ENCODE measurements at regions not wholly inside any gene's neighbourhood (a gene's known extent, or its start where the extent isn't known, plus 50 kb on each side); places are given as distances from the start of the nearest gene placed in this dataset.
A peak's percentile ranks its signal among the peaks of the same experiment; 100 is the strongest.
"Not testable (repeated sequence)": the region's sequence is repeated elsewhere in the genome, so short reads cannot be mapped to it uniquely, and the experiment has no call there.

GRCh38 chr14:41225433-41225832 lies 381.2 kb upstream of the LRFN5 start:
- Histone ChIP-seq H3K36me3 (ENCODE audit: control insufficient read depth, insufficient read depth, low read length) (no peaks in the 10 kb centered on the region), H3K27me3 (ENCODE audit: control insufficient read depth, insufficient read depth, low read length) (no peaks in the 10 kb centered on the region), H3K4me1 (ENCODE audit: control insufficient read depth, insufficient read depth, low read length) (no peaks in the 10 kb centered on the region), H3K9ac (ENCODE audit: low read length) (no peak overlapping the region), H3K4me3 (ENCODE audit: low read depth, low read length) (no peak overlapping the region), H3K27ac (ENCODE audit: low read depth, low read length) (no peak overlapping the region), H3K9me3 (ENCODE audit: control insufficient read depth, insufficient read depth, low read depth, low read length) (no peaks in the 10 kb centered on the region)

DNA sequence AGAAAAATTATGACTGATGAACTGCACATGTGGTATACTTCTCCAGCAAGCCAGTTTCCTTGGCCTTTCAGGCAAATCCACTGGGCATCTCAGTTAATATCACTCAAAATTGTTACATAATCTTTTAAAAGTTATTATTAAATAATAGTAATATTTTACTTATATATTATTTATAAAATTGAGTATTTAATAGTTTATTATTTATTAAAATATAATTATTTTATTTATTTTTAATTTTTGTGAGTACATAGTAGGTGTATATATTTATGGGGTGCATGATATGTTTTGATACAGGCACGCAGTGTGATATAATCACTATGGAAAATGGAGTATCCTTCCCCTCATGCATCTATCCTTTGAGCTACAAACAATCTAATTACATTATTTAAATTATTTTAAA lies 384.1 kb upstream of the LRFN5 start:
- Histone ChIP-seq H3K27ac (ENCODE audit: low read depth, low read length) (no peak overlapping the region), H3K4me3 (ENCODE audit: low read depth, low read length) (no peak overlapping the region), H3K36me3 (ENCODE audit: control insufficient read depth, insufficient read depth, low read length) (no peaks in the 10 kb centered on the region), H3K9ac (ENCODE audit: low read length) (no peak overlapping the region), H3K9me3 (ENCODE audit: control insufficient read depth, insufficient read depth, low read depth, low read length) (no peaks in the 10 kb centered on the region), H3K4me1 (ENCODE audit: control insufficient read depth, insufficient read depth, low read length) (no peaks in the 10 kb centered on the region), H3K27me3 (ENCODE audit: control insufficient read depth, insufficient read depth, low read length) (no peaks in the 10 kb centered on the region)

- not testable (repeated sequence) for H3K9me3 ChIP-seq (ENCODE audit: control insufficient read depth, insufficient read depth, low read depth, low read length); H3K36me3 ChIP-seq (ENCODE audit: control insufficient read depth, insufficient read depth, low read length); H3K9ac ChIP-seq (ENCODE audit: low read length); H3K4me1 ChIP-seq (ENCODE audit: control insufficient read depth, insufficient read depth, low read length); H3K4me3 ChIP-seq (ENCODE audit: low read depth, low read length); H3K27me3 ChIP-seq (ENCODE audit: control insufficient read depth, insufficient read depth, low read length); H3K27ac ChIP-seq (ENCODE audit: low read depth, low read length)
Observed at GRCh38 chr14:41214978-41215377, 391.7 kb upstream of the LRFN5 start.

DNA sequence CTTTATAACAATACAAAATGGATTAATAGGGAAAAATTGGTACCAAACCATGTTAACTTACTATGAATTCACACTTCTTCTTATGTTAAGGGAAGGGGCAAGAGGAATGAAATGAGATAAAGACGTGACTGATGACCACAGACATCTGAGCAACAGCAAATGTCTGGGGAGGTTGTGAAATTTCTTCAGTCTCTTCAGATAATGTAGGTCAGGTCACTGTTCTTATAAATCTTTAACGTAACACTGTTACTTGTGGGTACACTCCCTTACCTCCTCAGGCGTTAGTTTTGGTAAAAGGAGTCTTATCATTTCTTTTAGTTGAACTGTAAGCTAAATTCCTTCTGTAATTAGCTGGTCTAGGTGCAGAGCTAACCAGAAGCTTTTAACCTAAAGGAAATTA lies 405.0 kb upstream of the LRFN5 start:
- Histone ChIP-seq H3K36me3 (ENCODE audit: control insufficient read depth, insufficient read depth, low read length) (no peaks in the 10 kb centered on the region), H3K4me1 (ENCODE audit: control insufficient read depth, insufficient read depth, low read length) (peaks cover 11% of the 10 kb centered on the region; the same call in 1 of the 2 replicates), H3K9me3 (ENCODE audit: control insufficient read depth, insufficient read depth, low read depth, low read length) (no peaks in the 10 kb centered on the region), H3K4me3 (ENCODE audit: low read depth, low read length) (no peak overlapping the region), H3K9ac (ENCODE audit: low read length) (no peak overlapping the region), H3K27ac (ENCODE audit: low read depth, low read length) (no peak overlapping the region), H3K27me3 (ENCODE audit: control insufficient read depth, insufficient read depth, low read length) (peaks cover 42% of the 10 kb centered on the region)

GRCh38 chr14:41187868-41188267 lies 418.8 kb upstream of the LRFN5 start:
- H3K4me3 ChIP-seq (ENCODE audit: low read depth, low read length): no peak overlapping the region
- no peaks in the 10 kb centered on the region for H3K27me3 ChIP-seq (ENCODE audit: control insufficient read depth, insufficient read depth, low read length)
- H3K9ac ChIP-seq (ENCODE audit: low read length): no peak overlapping the region
- H3K27ac ChIP-seq (ENCODE audit: low read depth, low read length): no peak overlapping the region
- no peaks in the 10 kb centered on the region for H3K9me3 ChIP-seq (ENCODE audit: control insufficient read depth, insufficient read depth, low read depth, low read length)
- no peaks in the 10 kb centered on the region for H3K4me1 ChIP-seq (ENCODE audit: control insufficient read depth, insufficient read depth, low read length)
- H3K36me3 ChIP-seq (ENCODE audit: control insufficient read depth, insufficient read depth, low read length): no peaks in the 10 kb centered on the region

DNA sequence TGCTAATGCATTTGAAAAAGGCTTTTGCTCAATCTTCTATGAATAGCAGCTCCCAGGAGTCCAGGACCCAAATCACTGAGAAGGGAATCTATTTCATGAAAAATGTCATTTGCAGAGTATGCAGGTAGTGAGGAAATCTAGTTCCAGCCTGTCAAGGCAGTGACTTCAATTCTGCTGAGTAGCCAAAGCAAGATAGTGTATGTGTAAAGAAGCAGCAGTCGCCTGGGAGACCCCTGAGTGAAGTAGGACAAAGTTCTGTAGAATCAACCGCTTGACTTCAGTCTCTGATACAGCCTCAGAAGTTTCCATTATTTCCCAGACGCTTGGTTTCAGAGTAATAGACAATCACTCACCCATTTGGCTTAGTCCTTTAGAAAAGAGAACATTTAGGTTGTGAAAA lies 435.6 kb upstream of the LRFN5 start:
- H3K9ac ChIP-seq (ENCODE audit: low read length): no peak overlapping the region
- no peak overlapping the region for H3K4me3 ChIP-seq (ENCODE audit: low read depth, low read length)
- no peaks in the 10 kb centered on the region for H3K4me1 ChIP-seq (ENCODE audit: control insufficient read depth, insufficient read depth, low read length)
- H3K27me3 ChIP-seq (ENCODE audit: control insufficient read depth, insufficient read depth, low read length): no peaks in the 10 kb centered on the region
- no peaks in the 10 kb centered on the region for H3K9me3 ChIP-seq (ENCODE audit: control insufficient read depth, insufficient read depth, low read depth, low read length)
- H3K36me3 ChIP-seq (ENCODE audit: control insufficient read depth, insufficient read depth, low read length): no peaks in the 10 kb centered on the region
- no peak overlapping the region for H3K27ac ChIP-seq (ENCODE audit: low read depth, low read length)

GRCh38 chr14:41167040-41167439 lies 439.6 kb upstream of the LRFN5 start:
- Histone ChIP-seq H3K36me3 (ENCODE audit: control insufficient read depth, insufficient read depth, low read length) (no peaks in the 10 kb centered on the region), H3K4me1 (ENCODE audit: control insufficient read depth, insufficient read depth, low read length) (no peaks in the 10 kb centered on the region), H3K4me3 (ENCODE audit: low read depth, low read length) (no peak overlapping the region), H3K27me3 (ENCODE audit: control insufficient read depth, insufficient read depth, low read length) (no peaks in the 10 kb centered on the region), H3K27ac (ENCODE audit: low read depth, low read length) (no peak overlapping the region), H3K9me3 (ENCODE audit: control insufficient read depth, insufficient read depth, low read depth, low read length) (no peaks in the 10 kb centered on the region), H3K9ac (ENCODE audit: low read length) (no peak overlapping the region)

DNA sequence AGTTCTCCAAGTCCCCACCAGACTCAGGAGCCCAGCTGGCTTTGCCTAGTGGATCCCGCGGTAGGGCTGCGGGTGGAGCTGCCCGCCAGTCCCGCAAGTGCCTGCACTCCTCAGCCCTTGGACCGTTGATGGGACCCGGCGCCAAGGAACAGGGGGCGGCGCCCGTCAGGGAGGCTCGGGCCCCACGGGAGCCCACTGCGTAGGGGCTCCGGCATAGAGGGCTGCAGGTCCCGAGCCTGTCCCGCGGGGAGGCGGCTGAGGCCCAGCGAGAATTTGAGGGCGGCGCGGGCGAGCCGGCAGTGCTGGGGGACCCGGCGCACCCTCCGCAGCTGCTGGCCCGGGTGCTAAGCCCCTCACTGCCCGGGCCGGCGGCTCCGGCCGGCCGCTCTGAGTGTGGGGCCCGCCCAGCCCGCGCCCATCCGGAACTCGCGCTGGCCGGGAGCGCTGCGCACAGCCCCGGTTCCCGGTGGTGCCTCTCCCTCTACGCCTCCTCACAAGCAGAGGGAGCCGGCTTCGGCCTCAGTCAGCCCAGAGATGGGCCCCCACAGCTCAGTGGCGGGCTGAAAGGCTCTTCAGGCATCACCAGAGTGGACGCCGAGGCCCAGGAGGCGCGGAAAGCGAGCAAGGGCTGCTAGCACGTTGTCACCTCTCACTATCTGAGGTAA lies 452.4 kb upstream of the LRFN5 start:
- no peaks in the 10 kb centered on the region for H3K4me1 ChIP-seq (ENCODE audit: control insufficient read depth, insufficient read depth, low read length)
- H3K27ac ChIP-seq (ENCODE audit: low read depth, low read length): no peak overlapping the region
- H3K36me3 ChIP-seq (ENCODE audit: control insufficient read depth, insufficient read depth, low read length): no peaks in the 10 kb centered on the region
- no peak overlapping the region for H3K9ac ChIP-seq (ENCODE audit: low read length)
- no peaks in the 10 kb centered on the region for H3K27me3 ChIP-seq (ENCODE audit: control insufficient read depth, insufficient read depth, low read length)
- no peaks in the 10 kb centered on the region for H3K9me3 ChIP-seq (ENCODE audit: control insufficient read depth, insufficient read depth, low read depth, low read length)
- peak overlapping the region; percentile 42; the same call in 1 of the 2 replicates for H3K4me3 ChIP-seq (ENCODE audit: low read depth, low read length)

GRCh38 chr14:41146391-41146790 lies 460.3 kb upstream of the LRFN5 start:
- Histone ChIP-seq H3K27me3 (ENCODE audit: control insufficient read depth, insufficient read depth, low read length) (no peaks in the 10 kb centered on the region), H3K4me1 (ENCODE audit: control insufficient read depth, insufficient read depth, low read length) (no peaks in the 10 kb centered on the region), H3K4me3 (ENCODE audit: low read depth, low read length) (no peak overlapping the region), H3K9ac (ENCODE audit: low read length) (no peak overlapping the region), H3K9me3 (ENCODE audit: control insufficient read depth, insufficient read depth, low read depth, low read length) (no peaks in the 10 kb centered on the region), H3K27ac (ENCODE audit: low read depth, low read length) (no peak overlapping the region), H3K36me3 (ENCODE audit: control insufficient read depth, insufficient read depth, low read length) (no peaks in the 10 kb centered on the region)

DNA sequence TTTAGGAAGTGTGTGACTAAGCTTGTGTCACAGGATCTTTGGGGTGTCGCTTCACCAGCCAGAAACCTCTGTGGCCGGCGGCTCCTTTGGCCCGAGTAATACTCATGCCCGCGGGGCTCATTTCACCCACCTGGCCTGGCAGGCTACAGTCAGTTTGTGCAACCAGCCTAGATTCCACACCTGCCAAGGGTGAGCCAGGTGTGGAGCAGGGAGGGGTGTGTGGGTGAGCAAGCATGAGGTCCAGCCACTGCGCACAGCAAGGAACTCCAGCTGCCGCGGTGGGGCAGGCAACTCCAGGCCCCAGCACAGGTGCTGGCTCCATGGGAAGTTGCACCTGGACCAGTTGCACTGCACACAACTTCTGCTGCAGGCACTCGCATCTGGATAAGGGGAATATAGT lies 462.3 kb upstream of the LRFN5 start:
- Histone ChIP-seq H3K9me3 (ENCODE audit: control insufficient read depth, insufficient read depth, low read depth, low read length) (no peaks in the 10 kb centered on the region), H3K36me3 (ENCODE audit: control insufficient read depth, insufficient read depth, low read length) (no peaks in the 10 kb centered on the region), H3K9ac (ENCODE audit: low read length) (no peak overlapping the region), H3K27me3 (ENCODE audit: control insufficient read depth, insufficient read depth, low read length) (no peaks in the 10 kb centered on the region), H3K4me1 (ENCODE audit: control insufficient read depth, insufficient read depth, low read length) (no peaks in the 10 kb centered on the region), H3K4me3 (ENCODE audit: low read depth, low read length) (no peak overlapping the region), H3K27ac (ENCODE audit: low read depth, low read length) (no peak overlapping the region)

- H3K4me1 ChIP-seq (ENCODE audit: control insufficient read depth, insufficient read depth, low read length): peaks cover 6% of the 10 kb centered on the region; the same call in 1 of the 2 replicates
- peak overlapping the region; percentile 41; the same call in 1 of the 2 replicates for H3K27ac ChIP-seq (ENCODE audit: low read depth, low read length)
- no peak overlapping the region for H3K4me3 ChIP-seq (ENCODE audit: low read depth, low read length)
- H3K9me3 ChIP-seq (ENCODE audit: control insufficient read depth, insufficient read depth, low read depth, low read length): no peaks in the 10 kb centered on the region
- H3K9ac ChIP-seq (ENCODE audit: low read length): no peak overlapping the region
- no peaks in the 10 kb centered on the region for H3K27me3 ChIP-seq (ENCODE audit: control insufficient read depth, insufficient read depth, low read length)
- no peaks in the 10 kb centered on the region for H3K36me3 ChIP-seq (ENCODE audit: control insufficient read depth, insufficient read depth, low read length)
Observed at GRCh38 chr14:41137741-41138140, 468.9 kb upstream of the LRFN5 start.

GRCh38 chr14:41130274-41130673 lies 476.4 kb upstream of the LRFN5 start:
- Histone ChIP-seq H3K27ac (ENCODE audit: low read depth, low read length) (no peak overlapping the region), H3K9me3 (ENCODE audit: control insufficient read depth, insufficient read depth, low read depth, low read length) (no peaks in the 10 kb centered on the region), H3K4me1 (ENCODE audit: control insufficient read depth, insufficient read depth, low read length) (no peaks in the 10 kb centered on the region), H3K4me3 (ENCODE audit: low read depth, low read length) (no peak overlapping the region), H3K9ac (ENCODE audit: low read length) (no peak overlapping the region), H3K36me3 (ENCODE audit: control insufficient read depth, insufficient read depth, low read length) (no peaks in the 10 kb centered on the region), H3K27me3 (ENCODE audit: control insufficient read depth, insufficient read depth, low read length) (no peaks in the 10 kb centered on the region)

All from HUES6 (cell line).